Stimulated activated CD4-positive, alpha-beta T cell treated with anti-CD3 and anti-CD28 coated beads, Interleukin-2, amount 100 ng/mL, for 4 hours (primary cell): ENCODE measurements at regions not wholly inside any gene's neighbourhood (a gene's known extent, or its start where the extent isn't known, plus 50 kb on each side); places are given as distances from the start of the nearest gene placed in this dataset.
"Not testable (repeated sequence)": the region's sequence is repeated elsewhere in the genome, so short reads cannot be mapped to it uniquely, and the experiment has no call there.

ENCODE experiments used
- DNase-seq: peaks from one replicate; pipeline ENCODE4 v3.0.0-alpha.2; 2020; ENCODE audit warnings: low read depth

DNA sequence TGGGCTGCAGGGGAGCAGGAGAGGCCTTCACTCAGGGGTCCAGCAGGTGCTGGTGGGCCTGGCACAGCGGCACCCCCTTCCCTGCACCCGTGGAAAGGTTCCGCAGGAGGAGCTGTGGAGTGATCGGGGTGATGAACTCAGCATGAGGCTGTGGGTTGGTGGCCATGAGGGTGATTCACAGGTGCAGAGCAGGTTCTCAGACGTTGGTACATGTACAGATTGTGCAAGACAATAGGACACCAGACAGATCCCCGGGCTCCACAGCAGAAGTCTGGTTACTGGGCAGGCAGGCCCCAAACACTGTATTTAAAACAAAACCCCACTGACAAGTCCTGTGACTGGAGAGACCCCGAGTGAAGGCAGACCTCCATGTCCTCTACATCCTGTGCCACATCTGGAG is 151.6 kb upstream of the CDH4 start:
- DNase-seq: no peak

DNA sequence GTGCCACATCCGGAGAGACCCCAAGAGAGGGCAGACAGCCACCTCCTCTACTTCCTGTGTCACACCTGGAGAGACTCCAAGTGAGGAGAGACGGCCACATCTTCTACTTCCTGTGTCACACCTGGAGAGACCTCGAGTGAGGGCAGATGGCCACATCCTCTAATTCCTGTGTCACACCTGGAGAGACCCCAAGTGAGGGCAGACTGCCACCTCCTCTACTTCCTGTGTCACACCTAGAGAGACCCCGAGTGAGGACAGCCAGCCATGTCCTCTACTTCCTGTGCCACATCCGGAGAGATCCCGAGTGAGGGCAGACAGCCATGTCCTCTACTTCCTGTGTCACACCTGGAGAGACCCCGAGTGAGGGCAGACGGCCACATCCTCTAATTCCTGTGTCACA is 150.7 kb upstream of the CDH4 start:
- not testable (repeated sequence) for DNase-seq

GRCh38 chr20:61104232-61104631 is 147.8 kb upstream of the CDH4 start:
- DNase-seq: no peak

DNA sequence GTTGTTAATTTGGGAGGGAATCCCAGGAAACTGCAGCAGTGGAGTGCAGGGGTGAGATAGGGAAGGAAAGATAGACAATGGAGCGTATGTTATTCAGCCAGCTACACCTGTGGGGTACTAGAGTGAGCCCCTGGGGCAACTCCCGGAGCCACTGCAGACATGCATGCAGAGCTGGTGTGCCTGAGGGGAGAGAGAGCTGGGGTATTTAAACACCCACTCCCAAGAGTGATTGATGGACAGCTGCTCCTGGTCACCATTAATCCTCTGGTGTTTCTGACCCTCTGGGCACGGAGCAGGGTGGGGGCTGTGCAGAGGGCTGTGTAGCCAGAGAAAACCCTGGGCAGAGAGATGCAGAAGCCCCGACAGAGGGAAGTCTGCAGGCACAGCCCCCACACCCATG is 146.7 kb upstream of the CDH4 start:
- DNase-seq: no peak

- no peak for DNase-seq
Measured at GRCh38 chr20:61106438-61106837, 145.6 kb upstream of the CDH4 start.

DNA sequence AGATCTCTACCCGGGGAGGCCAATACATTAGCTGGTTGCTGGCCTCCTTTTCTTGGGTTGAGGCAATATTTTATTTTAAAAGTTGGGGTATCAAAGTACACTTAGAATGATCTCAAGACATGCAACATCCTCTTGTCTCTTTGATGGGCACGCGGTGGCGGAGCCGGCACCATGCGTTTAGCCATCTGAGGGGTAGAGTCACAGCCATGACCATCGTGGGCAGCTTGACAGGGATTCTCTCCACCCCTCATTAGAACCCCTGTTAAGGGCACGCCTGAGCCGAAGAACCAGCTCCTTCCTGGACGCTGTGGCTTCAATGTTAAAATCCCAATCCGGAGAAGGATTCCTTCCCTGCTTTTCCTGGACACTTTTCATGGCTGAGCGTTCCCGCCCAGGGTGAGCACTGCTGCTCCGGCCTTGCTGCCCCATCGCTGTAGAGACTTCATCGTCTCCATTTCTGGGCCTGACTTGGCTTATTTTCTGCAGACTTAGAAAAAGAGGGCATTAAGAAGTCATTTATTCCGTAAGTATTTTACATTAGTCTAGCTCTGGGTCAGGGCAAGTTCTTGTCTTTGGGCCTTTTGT is 142.7 kb upstream of the CDH4 start:
- no peak for DNase-seq

DNA sequence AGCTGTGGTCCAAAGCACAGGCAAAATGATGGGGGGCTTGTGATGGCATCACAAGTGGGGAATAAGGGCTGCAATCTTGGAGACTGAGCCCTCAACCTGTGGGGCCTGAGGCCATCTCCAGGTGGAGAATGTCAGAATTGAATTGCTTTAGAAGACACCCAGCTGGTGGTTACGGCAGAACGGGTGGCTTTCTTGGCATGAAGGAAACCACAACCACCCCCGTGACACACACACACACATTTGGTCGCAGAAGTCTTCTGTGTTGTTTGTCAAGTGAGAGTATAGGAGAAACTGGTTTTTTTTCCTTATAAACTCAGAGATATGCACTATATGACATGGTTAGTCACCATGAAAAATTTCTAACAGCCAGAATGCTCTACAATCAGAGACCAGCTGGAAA is 139.5 kb upstream of the CDH4 start:
- DNase-seq: no peak

- DNase-seq: no peak
Measured at GRCh38 chr20:61113731-61114130, 138.3 kb upstream of the CDH4 start.

GRCh38 chr20:61114493-61115175 is 137.4 kb upstream of the CDH4 start:
- no peak for DNase-seq

DNA sequence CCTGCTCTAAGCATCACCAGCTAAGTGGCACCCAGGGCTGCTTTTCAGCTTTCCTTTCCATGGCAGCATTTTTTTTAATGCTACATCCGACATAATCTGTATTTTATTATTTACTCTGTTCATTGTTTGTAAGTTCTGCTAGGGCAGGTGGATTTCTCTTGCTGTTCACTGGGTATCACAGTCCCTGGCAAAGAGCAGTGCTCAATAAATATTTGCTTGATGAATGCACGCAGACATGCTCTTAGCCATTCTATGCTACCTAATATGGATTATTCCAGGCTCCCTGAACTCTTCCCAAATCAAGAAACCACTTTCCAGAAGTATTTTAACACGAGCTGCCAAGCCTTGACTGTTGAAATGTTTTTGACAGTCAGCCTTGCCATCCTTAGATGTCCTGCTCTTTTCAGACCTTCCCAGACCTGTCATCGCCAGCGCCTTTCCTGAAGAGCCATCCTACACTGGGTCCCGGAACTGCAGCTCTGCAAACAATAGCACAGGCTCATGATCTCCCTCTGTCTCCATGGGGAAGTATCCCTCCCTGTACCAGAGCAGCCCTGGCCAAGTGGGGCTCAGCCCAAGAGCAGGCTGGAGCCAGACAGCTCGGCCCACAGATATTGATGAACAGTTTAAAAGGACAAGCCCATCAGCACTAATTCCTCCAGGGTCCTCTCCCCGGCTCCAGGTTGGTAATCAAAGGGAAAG is 136.5 kb upstream of the CDH4 start:
- DNase-seq: no peak

- no peak for DNase-seq
Measured at GRCh38 chr20:61117725-61118124, 134.3 kb upstream of the CDH4 start.

DNA sequence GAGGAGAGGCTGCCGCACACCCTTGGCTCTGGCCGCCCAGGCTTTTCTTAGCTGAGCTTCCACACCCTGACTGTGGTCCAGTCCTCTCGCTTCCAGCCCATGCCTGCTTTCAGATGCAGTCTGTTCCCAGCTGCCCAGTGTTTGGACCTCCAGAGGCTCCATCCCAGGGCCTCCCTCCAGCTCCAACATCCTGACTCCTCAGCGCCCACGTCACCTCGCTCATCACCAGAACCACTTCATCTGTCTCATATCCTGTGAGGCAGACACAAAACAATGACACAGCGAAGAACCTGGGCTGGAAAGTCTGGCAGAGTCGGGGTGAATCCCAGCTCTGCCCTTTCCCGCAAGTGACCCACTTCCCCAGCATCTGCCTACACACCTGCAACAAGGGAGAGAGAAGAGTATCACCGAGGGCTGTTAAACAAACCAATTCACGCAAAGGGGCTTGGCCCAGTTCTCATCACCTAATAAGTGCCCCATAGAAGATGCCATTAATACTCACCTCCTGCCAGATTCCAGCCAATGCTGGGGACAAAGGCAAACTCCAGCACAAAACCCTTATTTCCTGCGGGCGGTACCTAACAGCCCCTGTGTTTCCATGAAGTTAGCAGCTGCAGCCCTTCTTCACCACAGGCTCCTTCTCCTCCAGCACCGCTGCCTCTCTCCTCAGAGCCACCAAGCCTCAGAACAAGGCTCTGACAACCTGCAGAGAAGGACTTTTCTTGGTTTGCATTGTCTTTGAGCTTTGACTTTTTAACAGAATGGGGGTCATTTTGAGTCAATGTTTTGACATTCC is 133.4 kb upstream of the CDH4 start:
- no peak for DNase-seq

DNA sequence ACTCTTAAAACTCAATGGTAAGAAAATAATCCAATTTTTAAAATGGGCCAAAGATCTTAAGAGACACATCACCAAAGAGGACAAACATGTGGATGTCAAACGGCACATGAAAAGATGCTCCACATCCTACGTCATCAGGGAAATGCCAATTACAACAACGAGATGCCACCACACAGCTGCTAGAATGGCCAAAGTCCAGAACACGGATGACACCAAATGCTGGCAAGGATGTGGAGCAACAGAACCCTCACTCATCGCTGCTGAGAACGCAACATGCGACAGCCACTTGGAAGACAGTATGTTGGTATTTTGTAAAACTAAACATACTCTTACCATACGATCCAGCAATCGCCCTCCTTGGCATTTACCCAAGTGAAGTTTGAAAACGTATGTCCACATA is 132.8 kb upstream of the CDH4 start:
- DNase-seq: no peak

- no peak for DNase-seq
Measured at GRCh38 chr20:61119794-61120410, 132.2 kb upstream of the CDH4 start.

GRCh38 chr20:61120595-61121515 is 131.2 kb upstream of the CDH4 start:
- DNase-seq: peak; percentile 2

DNA sequence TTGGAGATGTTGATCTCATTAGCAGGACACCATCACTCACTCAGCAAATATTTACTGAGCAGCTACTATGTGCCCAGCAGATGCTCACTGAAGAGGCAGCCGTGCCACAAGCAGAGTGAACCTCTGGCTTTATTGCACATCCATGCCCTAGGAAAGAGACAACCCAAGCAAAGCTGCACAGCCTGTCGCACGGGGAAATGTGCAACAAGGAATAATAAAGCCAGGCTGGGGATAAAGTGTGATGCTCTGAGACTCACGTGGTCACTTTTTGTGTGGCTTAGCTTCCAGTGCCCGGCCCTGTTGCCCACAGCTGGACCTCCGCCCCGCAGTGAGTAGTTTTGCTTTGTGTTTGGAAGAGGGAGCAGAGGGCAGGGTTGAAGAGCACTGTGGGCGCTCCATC is 130.4 kb upstream of the CDH4 start:
- DNase-seq: no peak

GRCh38 chr20:61123286-61123685 is 128.8 kb upstream of the CDH4 start:
- DNase-seq: no peak

DNA sequence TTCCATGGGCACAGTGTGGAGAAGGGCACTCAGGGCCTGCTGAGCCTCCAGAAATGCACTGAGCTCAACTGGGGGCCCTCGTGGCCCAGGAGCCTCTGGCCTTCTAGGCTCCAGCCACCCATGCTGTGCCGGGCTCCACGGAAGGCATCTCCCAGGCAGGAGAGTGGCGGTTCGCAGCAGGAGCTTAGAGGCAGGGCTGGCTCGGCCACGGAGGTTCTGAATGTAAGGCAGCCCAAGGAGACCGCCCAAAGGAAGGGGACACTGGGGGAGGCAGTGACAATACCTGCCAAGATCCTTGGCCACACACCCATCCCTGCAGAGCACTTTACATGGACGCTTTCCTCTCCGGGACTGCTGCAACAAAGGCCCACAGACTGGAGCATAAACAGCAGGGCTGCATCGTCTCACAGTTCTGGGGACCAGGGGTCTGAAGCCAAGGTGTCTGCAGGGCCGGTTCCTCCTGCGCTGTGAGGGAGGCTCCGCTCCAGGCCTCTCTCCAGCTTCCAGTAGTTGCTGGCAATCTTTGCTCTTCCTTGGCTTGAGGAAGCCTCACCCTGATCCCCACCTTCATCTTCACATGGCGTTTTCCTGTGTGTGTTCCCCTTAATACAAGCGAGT is 128.2 kb upstream of the CDH4 start:
- no peak for DNase-seq

DNA sequence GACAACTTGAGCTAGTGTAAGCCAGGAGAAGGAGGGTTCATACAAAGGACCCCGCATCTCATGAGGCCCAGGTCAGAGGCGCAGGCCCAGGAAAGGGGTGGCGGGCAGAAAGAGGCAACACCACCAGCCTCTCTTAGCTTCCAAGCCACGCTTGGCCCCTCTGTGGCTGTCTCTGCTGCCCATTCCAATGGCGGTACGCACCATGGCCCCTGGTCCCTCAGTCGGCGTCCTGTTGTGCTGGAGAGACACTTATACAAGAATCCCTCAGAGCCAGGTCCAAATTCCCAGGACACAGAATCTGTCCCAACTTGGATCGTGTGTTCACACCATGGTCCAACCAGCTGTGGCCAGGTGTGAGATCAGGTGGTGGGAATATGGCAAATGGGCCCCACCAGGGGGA is 127.0 kb upstream of the CDH4 start:
- no peak for DNase-seq

DNA sequence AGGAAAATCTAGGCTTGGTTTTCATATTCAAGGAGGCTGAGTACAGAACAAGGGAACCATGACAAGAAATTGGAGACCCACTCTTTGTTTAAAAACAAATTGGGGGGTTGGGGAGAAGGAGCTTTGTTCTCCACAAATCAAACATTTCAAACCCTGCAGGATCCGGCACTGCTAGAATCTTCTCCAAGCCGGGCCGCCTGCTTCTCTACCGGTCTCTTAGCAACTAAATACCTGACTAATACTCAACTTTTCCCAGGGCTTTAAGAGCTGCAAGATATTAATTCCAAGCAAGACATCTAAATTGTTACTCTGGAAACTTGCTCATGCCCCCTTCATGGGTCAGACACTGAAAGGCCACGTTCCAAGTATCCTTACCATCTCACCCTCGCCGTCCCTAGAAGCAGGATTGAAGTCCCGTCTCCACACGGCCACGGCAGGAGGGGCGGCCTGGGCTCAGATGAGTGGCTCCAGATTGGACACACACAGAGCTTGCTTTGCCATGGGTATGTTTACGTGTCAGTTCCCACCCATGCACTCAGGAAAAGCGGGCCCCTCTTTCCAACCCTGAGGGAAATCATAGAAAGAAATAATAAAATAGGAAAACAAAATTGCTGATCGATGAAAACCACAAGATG is 126.4 kb upstream of the CDH4 start:
- no peak for DNase-seq
